ENCODE measurements at regions not wholly inside any gene's neighbourhood (a gene's known extent, or its start where the extent isn't known, plus 50 kb on each side); places are given as distances from the start of the nearest gene placed in this dataset.

GRCh38 chr16:79698341-79698753 is 97.8 kb upstream of the MAF start:
- TF ChIP-seq ZFP3 (CRISPR knock-in tag; IDR thresholded peaks at IDR 0.05): no peak
- TF ChIP-seq PATZ1 (CRISPR knock-in tag; IDR thresholded peaks at IDR 0.05; ENCODE audit: borderline replicate concordance): no peak
- no peak for TF ChIP-seq TCF4 (CRISPR knock-in tag; IDR thresholded peaks at IDR 0.05; ENCODE audit: borderline replicate concordance)
- TF ChIP-seq RARB (CRISPR knock-in tag; IDR thresholded peaks at IDR 0.05): no peak
- no peak for TF ChIP-seq ZNF565 (CRISPR knock-in tag; conservative IDR thresholded peaks at IDR 0.05; ENCODE audit: low read depth)
- no peak for TF ChIP-seq CREB5 (CRISPR knock-in tag; IDR thresholded peaks at IDR 0.05; ENCODE audit: low read depth)
